ENCODE measurements at regions not wholly inside any gene's neighbourhood (a gene's known extent, or its start where the extent isn't known, plus 50 kb on each side); places are given as distances from the start of the nearest gene placed in this dataset.

GRCh38 chr3:118406562-118406961 lies 628.1 kb downstream of the IGSF11 start:
- DNase-seq: no peak

GRCh38 chr3:118408431-118408830 lies 626.2 kb downstream of the IGSF11 start:
- DNase-seq: no peak

GRCh38 chr3:118412503-118412902 lies 622.1 kb downstream of the IGSF11 start:
- DNase-seq: no peak

GRCh38 chr3:118425272-118425837 lies 609.3 kb downstream of the IGSF11 start:
- DNase-seq: no peak

GRCh38 chr3:118433825-118434224 lies 600.8 kb downstream of the IGSF11 start:
- no peak for DNase-seq

GRCh38 chr3:118435851-118436350 lies 598.7 kb downstream of the IGSF11 start:
- DNase-seq: no peak

GRCh38 chr3:118436697-118437262 lies 597.9 kb downstream of the IGSF11 start:
- no peak for DNase-seq

GRCh38 chr3:118445036-118445435 lies 589.6 kb downstream of the IGSF11 start:
- DNase-seq: no peak

GRCh38 chr3:118447339-118447738 lies 587.3 kb downstream of the IGSF11 start:
- no peak for DNase-seq

GRCh38 chr3:118466795-118467330 lies 567.8 kb downstream of the IGSF11 start:
- no peak for DNase-seq

GRCh38 chr3:118468801-118469200 lies 565.8 kb downstream of the IGSF11 start:
- no peak for DNase-seq

GRCh38 chr3:118472586-118472985 lies 562.1 kb downstream of the IGSF11 start:
- DNase-seq: no peak

- DNase-seq: no peak
These were observed 561.3 kb downstream of the IGSF11 start for GRCh38 chr3:118473343-118473742.

- no peak for DNase-seq
These were observed 557.6 kb downstream of the IGSF11 start for GRCh38 chr3:118476885-118477618.

GRCh38 chr3:118477768-118478167 lies 556.9 kb downstream of the IGSF11 start:
- no peak for DNase-seq

- DNase-seq: no peak
These were observed 555.9 kb downstream of the IGSF11 start for GRCh38 chr3:118478706-118479276.

- DNase-seq: no peak
These were observed 555.3 kb downstream of the IGSF11 start for GRCh38 chr3:118479376-118479775.

- DNase-seq: no peak
These were observed 554.4 kb downstream of the IGSF11 start for GRCh38 chr3:118480101-118480860.

- no peak for DNase-seq
These were observed 549.0 kb downstream of the IGSF11 start for GRCh38 chr3:118485693-118486092.

- no peak for DNase-seq
These were observed 546.9 kb downstream of the IGSF11 start for GRCh38 chr3:118487734-118488133.

- DNase-seq: no peak
These were observed 545.9 kb downstream of the IGSF11 start for GRCh38 chr3:118488732-118489131.

- DNase-seq: no peak
These were observed 539.4 kb downstream of the IGSF11 start for GRCh38 chr3:118495206-118495605.

GRCh38 chr3:118497274-118497673 lies 537.4 kb downstream of the IGSF11 start:
- DNase-seq: no peak

All from 8988T (cell line).